ENCODE measurements at regions not wholly inside any gene's neighbourhood (a gene's known extent, or its start where the extent isn't known, plus 50 kb on each side); places are given as distances from the start of the nearest gene placed in this dataset.

- DNase-seq, result no peak
Measured at GRCh38 chr2:105150231-105150630, 91.3 kb upstream of the GPR45 start.

GRCh38 chr2:105154119-105154818, 87.3 kb upstream of the GPR45 start:
- DNase-seq, result no peak

DNA sequence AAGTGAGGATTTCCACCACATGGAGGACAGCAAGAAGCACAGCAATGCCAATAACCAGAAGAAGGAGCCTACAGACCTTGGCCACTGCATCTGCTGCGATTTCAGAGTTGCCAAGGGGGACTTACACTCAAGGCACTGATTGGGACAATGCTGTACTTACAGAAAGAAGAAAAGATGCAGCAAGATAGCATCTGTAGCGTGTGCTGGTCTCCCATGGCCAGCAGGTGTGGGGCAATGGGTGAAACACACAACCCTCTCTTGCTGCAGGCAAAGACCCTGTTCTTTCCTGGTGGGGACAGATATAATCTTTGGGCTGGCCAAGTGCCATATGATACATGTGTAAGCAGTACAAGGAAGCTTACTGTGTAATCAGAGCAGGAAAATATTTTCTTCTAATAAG, 85.4 kb upstream of the GPR45 start:
- DNase-seq, result no peak

GRCh38 chr2:105158002-105158401, 83.5 kb upstream of the GPR45 start:
- DNase-seq, result no peak

GRCh38 chr2:105166688-105167087, 74.9 kb upstream of the GPR45 start:
- no peak for DNase-seq

DNA sequence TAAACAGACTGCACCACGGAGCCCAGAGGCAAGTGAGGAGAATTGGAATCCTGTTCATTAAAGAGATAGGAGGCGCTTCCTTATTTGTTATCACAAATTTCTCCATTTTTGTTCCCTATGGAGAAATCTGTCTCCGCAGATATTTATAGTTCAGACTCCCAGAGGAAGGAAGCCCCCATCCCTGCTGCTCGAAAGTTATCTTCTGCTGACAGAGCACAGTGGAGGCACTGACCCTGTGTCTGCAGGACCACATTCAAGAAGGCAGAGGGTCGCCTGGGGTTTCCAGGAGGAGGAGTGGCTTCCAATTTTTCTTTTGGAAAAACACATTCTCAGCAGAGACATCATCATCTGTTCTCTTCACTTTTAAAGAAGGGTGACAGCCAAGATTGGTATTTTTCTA, 73.0 kb upstream of the GPR45 start:
- no peak for DNase-seq

- no peak for DNase-seq
Measured at GRCh38 chr2:105175231-105175630, 66.3 kb upstream of the GPR45 start.

DNA sequence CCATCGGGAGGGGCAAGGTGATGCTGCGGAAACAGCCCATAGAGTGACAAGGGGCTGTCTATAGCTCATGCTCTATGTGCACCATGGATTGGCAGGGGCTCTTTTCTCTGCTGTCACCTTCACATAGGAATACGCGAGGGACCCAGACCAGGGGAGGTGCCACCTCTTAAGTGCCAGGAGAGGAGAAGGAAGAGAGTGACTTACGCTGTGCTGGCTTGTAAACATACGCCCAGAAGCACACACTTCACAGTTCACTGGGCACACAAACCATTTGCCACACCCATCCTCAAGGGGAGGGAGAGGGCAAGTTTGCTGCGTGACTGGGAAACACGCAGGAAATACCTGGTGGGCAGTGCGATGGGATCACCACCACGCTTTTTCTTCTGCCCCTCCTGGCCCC, 65.1 kb upstream of the GPR45 start:
- DNase-seq, result no peak

DNA sequence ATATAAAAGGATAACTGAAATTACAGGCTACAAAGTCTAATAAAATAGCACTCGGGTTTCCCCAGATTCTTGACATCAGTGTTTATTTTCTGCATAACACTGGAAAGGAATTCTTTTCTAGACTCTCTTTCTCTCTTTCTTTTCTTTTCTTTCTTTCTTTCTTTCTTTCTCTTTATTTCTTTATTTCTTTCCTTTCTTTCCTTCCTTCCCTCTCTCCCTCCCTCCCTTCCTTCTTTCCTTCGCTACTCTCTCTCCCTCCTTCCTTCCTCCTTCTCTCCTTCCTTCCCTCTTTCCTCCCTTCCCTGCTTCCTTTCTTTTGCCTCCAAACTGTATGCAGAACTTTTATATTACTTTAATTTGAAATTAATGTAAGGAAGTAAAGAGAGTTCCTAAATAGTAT, 64.5 kb upstream of the GPR45 start:
- no peak for DNase-seq

- DNase-seq, result no peak
Measured at GRCh38 chr2:105177536-105178254, 63.8 kb upstream of the GPR45 start.

DNA sequence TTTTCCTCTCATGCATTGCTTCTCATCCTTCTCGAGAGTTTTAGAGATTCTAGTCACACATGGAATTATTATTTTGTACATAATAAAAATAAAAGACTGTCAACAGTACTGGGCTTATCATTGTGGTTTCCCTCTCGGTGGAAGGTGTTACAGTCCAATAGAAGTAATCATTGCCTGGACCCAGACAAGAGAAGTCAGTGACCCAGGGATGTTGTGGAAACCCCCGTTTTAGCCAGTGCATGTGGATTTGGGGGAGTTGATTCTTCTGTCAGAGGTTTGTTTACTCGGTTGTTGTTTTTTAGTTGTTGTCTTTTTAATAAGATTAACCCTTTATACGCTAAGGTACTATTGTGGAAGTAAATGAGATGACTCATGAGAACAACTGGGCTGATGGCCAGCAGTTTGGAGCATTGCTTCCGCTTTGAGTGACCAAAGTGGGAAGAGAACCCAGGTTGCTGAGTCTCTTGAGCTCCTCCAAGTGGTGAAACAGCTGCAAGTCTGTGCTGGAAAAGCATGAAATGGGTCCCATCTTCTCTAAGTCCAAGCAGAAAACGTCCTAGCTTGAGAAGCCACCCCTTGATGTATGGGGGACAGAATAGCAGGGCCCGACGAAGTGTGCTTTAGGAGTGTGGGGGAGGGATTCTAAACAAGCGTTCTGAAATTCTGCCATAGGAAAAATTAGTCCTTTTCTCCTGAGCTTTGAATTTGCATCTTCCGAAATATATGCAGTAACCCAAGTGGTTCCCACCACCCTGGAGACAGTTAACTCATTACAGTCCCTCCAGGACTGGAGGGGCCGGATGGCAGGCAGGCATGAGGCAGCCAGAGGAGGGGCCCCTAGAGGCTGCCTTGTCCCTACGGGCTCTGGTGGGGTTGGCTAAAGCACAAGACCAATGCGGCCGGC, 61.8 kb upstream of the GPR45 start:
- DNase-seq, result peak in 5 of 14 donors; percentile 7 to 16 (median 9)

DNA sequence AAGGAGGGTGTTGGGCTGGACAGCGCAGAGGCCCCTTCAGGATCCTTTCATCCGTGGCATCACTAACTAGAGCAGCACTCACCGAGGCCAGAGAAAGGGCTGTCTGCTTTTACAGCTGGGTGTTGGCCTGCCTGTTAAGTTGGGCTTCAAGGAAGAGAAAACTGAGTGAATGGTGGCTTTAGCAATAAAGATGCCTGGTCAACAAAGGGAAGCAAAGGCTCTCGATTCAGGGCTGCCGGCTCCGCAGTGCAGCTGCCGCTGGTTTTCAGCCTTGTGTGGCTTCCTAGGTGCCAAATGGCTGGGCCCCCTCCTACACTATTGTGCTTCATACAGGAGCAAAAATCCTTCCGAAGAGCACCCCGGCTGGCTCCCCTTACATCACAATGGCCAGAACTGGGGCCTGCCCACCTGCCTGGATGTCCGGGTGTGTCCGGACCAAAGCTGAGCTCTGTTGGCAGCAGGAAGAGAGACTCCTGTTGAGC, 61.0 kb upstream of the GPR45 start:
- DNase-seq, result peak in 1 of 14 donors; percentile 17

- no peak for DNase-seq
Measured at GRCh38 chr2:105181282-105181681, 60.3 kb upstream of the GPR45 start.

DNA sequence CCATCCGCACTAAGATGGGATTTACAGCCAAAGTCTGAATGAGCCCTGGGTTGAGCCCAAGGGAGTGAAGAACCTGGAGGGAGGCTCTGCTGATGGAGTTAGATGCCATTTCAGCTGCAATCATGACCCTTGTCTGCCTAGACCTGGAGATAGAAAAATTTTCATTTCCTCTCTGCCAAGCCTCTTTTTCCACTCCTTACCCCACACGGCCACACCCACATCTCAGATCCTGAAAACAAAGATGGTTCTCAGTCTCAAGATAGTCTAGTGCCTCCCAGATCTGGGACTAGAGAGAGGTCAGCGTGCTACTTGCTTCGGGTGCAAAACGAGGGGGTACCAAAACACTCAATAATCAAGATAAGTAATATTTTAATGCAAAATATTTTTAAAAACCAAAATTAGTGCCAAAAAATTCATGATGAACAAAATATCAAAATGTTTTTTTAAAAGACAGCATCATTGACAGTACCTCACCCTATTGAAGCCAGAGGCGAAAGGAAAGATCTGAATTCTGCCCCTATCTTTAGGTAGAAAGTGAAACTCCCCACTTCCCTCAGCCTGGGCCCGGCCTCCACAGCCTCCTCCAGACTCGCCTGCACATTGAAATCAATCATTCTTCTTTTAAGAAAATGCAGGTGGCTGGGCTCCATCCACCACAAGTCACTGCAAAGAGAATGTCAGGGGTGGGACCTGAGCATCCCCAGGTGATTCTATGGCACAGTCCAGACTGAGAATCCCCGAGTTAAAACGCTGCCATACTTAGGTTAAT, 57.8 kb upstream of the GPR45 start:
- no peak for DNase-seq

- no peak for DNase-seq
Measured at GRCh38 chr2:105184420-105184819, 57.1 kb upstream of the GPR45 start.

- no peak for DNase-seq
Measured at GRCh38 chr2:105186967-105187498, 54.5 kb upstream of the GPR45 start.

- no peak for DNase-seq
Measured at GRCh38 chr2:105187531-105187930, 54.0 kb upstream of the GPR45 start.

- no peak for DNase-seq
Measured at GRCh38 chr2:105188343-105188742, 53.2 kb upstream of the GPR45 start.

Measured in C1 segment of cervical spinal cord (tissue), 14 donors.